ENCODE measurements at regions not wholly inside any gene's neighbourhood (a gene's known extent, or its start where the extent isn't known, plus 50 kb on each side); places are given as distances from the start of the nearest gene placed in this dataset.
A peak's percentile ranks its signal among the peaks of the same experiment; 100 is the strongest.

- Histone ChIP-seq H3K9me3 (no peaks in the 10 kb centered on the region), H3K36me3 (no peaks in the 10 kb centered on the region), H3K4me3 (no peak overlapping the region), H3K27me3 (no peaks in the 10 kb centered on the region), H3K27ac (peak overlapping the region; percentile 9 to 59), H3K4me1 (peaks cover 0 to 32% of the 10 kb centered on the region in 2 donors)
- no peak for TF ChIP-seq CTCF (IDR thresholded peaks at IDR 0.05)
- peak; percentile 88 for DNase-seq (ENCODE audit: low spot score)
These were observed 503.9 kb upstream of the USP24 start for GRCh38 chr1:55718758-55719671.

GRCh38 chr1:55717111-55717510 lies 501.9 kb upstream of the USP24 start:
- no peak for DNase-seq (ENCODE audit: low spot score)
- no peak overlapping the region for H3K27ac ChIP-seq
- TF ChIP-seq CTCF (IDR thresholded peaks at IDR 0.05): no peak
- H3K27me3 ChIP-seq: no peaks in the 10 kb centered on the region
- no peaks in the 10 kb centered on the region for H3K36me3 ChIP-seq
- H3K4me1 ChIP-seq: peaks cover 0 to 32% of the 10 kb centered on the region in 2 donors
- no peak overlapping the region for H3K4me3 ChIP-seq
- no peaks in the 10 kb centered on the region for H3K9me3 ChIP-seq

GRCh38 chr1:55716610-55717009 lies 501.4 kb upstream of the USP24 start:
- Histone ChIP-seq H3K4me1 (peaks cover 0 to 32% of the 10 kb centered on the region in 2 donors), H3K9me3 (no peaks in the 10 kb centered on the region), H3K27ac (no peak overlapping the region), H3K36me3 (no peaks in the 10 kb centered on the region), H3K4me3 (no peak overlapping the region), H3K27me3 (no peaks in the 10 kb centered on the region)
- DNase-seq (ENCODE audit: low spot score): no peak
- no peak for TF ChIP-seq CTCF (IDR thresholded peaks at IDR 0.05)

- Histone ChIP-seq H3K36me3 (no peaks in the 10 kb centered on the region), H3K4me3 (no peak overlapping the region), H3K27ac (no peak overlapping the region), H3K27me3 (no peaks in the 10 kb centered on the region), H3K9me3 (no peaks in the 10 kb centered on the region), H3K4me1 (peaks cover 0 to 32% of the 10 kb centered on the region in 2 donors)
- DNase-seq (ENCODE audit: low spot score): no peak
- no peak for TF ChIP-seq CTCF (IDR thresholded peaks at IDR 0.05)
These were observed 501.0 kb upstream of the USP24 start for GRCh38 chr1:55716151-55716550.

GRCh38 chr1:55714230-55714629 lies 499.1 kb upstream of the USP24 start:
- H3K36me3 ChIP-seq: no peaks in the 10 kb centered on the region
- H3K27me3 ChIP-seq: no peaks in the 10 kb centered on the region
- no peaks in the 10 kb centered on the region for H3K9me3 ChIP-seq
- DNase-seq (ENCODE audit: low spot score): no peak
- H3K27ac ChIP-seq: no peak overlapping the region
- peaks cover 0 to 21% of the 10 kb centered on the region in 2 donors for H3K4me1 ChIP-seq
- no peak for TF ChIP-seq CTCF (IDR thresholded peaks at IDR 0.05)
- no peak overlapping the region for H3K4me3 ChIP-seq
